ENCODE measurements at regions not wholly inside any gene's neighbourhood (a gene's known extent, or its start where the extent isn't known, plus 50 kb on each side); places are given as distances from the start of the nearest gene placed in this dataset.
A peak's percentile ranks its signal among the peaks of the same experiment; 100 is the strongest.

- FAIRE-seq, result no peak
- intact Hi-C loops (cut with micrococcal nuclease) (no loop called here), in situ Hi-C loops (cut with MboI) (no loop called here)
- H3K4me3 ChIP-seq, result no peak overlapping the region
- H2AFZ ChIP-seq (ENCODE audit: low read depth, low read length), result no peak overlapping the region
- ChIA-PET POLR2A (no interaction called here), CTCF (ENCODE audit: low intra/inter-chr PET ratio) (no interaction called here)
- no peak for TF ChIP-seq E2F6 (IDR thresholded peaks at IDR 0.05; ENCODE audit: borderline replicate concordance in 1 of 2, extremely low read depth in 1 of 2, insufficient read depth in 1 of 2, insufficient read length in 1 of 2, low read depth in 1 of 2, low read length in 1 of 2, poor library complexity in 1 of 2, severe bottlenecking in 1 of 2)
- TF ChIP-seq ZNF354B (CRISPR knock-in tag; IDR thresholded peaks at IDR 0.05), result peak; percentile 83; the same call in 1 of the 2 replicates
- TF ChIP-seq RBM25 (IDR thresholded peaks at IDR 0.05; ENCODE audit: low read depth, low read length, severe bottlenecking), result peak; percentile 4
- TF ChIP-seq ZNF507 (tag; conservative IDR thresholded peaks at IDR 0.05), result peak; percentile 92
- TF ChIP-seq SRSF3 (IDR thresholded peaks at IDR 0.05; ENCODE audit: insufficient read depth, low read length), result no peak
- 0% methylated on average over 2 of the region's 2 CpGs for WGBS (ENCODE audit: insufficient coverage, low coverage, missing lambda C conversion rate)
- H3K4me1 ChIP-seq (replicated peaks in 1 of 2; ENCODE audit: control insufficient read depth in 2 of 2, insufficient read depth in 2 of 2, low read length in 2 of 2), result no peaks in the 10 kb centered on the region
- ATAC-seq, result no peak
- no peaks in the 10 kb centered on the region for H3K27me3 ChIP-seq (ENCODE audit: control insufficient read depth in 2 of 2, insufficient read depth in 2 of 2, low read length in 2 of 2)
- no peak for DNase-seq (ENCODE audit: extremely low read depth in 1 of 4, low spot score in 3 of 4)
- H4K20me1 ChIP-seq (replicated peaks; ENCODE audit: control insufficient read depth, insufficient read depth, low read length), result no peaks in the 10 kb centered on the region
- H3K9me3 ChIP-seq (replicated peaks; ENCODE audit: control insufficient read depth, insufficient read depth, low read depth, low read length), result no peaks in the 10 kb centered on the region
- H3K9me1 ChIP-seq (ENCODE audit: control insufficient read depth, insufficient read depth, low read length), result no peaks in the 10 kb centered on the region
- no peaks in the 10 kb centered on the region for H3K36me3 ChIP-seq (ENCODE audit: control insufficient read depth, insufficient read depth, low read length)
- H3K79me2 ChIP-seq (ENCODE audit: control insufficient read depth, insufficient read depth, low read length), result no peaks in the 10 kb centered on the region
- H3K9ac ChIP-seq (ENCODE audit: insufficient read depth in 1 of 2, low read depth in 2 of 2, low read length in 2 of 2), result no peak overlapping the region
- no peak overlapping the region for H3K27ac ChIP-seq (ENCODE audit: extremely low read depth, low read depth, low read length)
- BruUV-seq (replicated peaks), result no TSS peak
- no peak overlapping the region for H3K4me2 ChIP-seq (ENCODE audit: insufficient read depth, low read length)
Observed at GRCh38 chr14:104245723-104246122, 107.3 kb downstream of the KIF26A start.

All from K562 (cell line).